HEK293 (cell line): ENCODE measurements at regions not wholly inside any gene's neighbourhood (a gene's known extent, or its start where the extent isn't known, plus 50 kb on each side); places are given as distances from the start of the nearest gene placed in this dataset.

Experiments
- CTCF ChIA-PET: fragments of 350-600 bp; formaldehyde crosslinking; extraction: SDS; loops from one replicate; lab custom pipeline; 2021; ENCODE audit warnings: antibody characterized with exemption; lab: Yijun Ruan, JAX
- POLR2A ChIA-PET: fragments of 300-600 bp; formaldehyde crosslinking; extraction: SDS; loops from one replicate; lab custom pipeline; 2020; ENCODE audit warnings: antibody characterized with exemption, inconsistent platforms; lab: Yijun Ruan, JAX
- H3K27ac ChIP-seq: fragments of 200-500 bp; sonication (Bioruptor generic); 2 replicates; pipeline ENCODE4 v1.5.1; 2014; ENCODE audit warnings: low read depth, low read length, control low read depth, inconsistent platforms; ENCODE audit errors: extremely low read depth
- H3K36me3 ChIP-seq, 2 experiments: fragments of 200-500 bp in 1 of 2; sonication (Bioruptor generic) in 1 of 2; 1 replicate in 1 of 2; 2 replicates in 1 of 2; pipeline ENCODE4 v1.5.1; 2014 to 2017; ENCODE audit warnings: inconsistent platforms in 2 of 2, low read length in 2 of 2; ENCODE audit not compliant: control insufficient read depth in 2 of 2, insufficient read depth in 1 of 2
- H3K4me1 ChIP-seq: fragments of 200-500 bp; sonication (Bioruptor generic); 2 replicates; pipeline ENCODE4 v1.5.1; 2014; ENCODE audit warnings: mild to moderate bottlenecking, low read length, inconsistent platforms; ENCODE audit not compliant: control insufficient read depth, insufficient read depth
- H3K4me3 ChIP-seq: 2 replicates; pipeline ENCODE4 v1.5.1; 2011; ENCODE audit warnings: low read depth, mild to moderate bottlenecking, control low read depth, low read length, moderate library complexity
- H3K9me3 ChIP-seq: fragments of 200-500 bp; sonication (Bioruptor generic); 2 replicates; pipeline ENCODE4 v1.5.1; 2014; ENCODE audit warnings: low read depth, low read length, inconsistent platforms; ENCODE audit not compliant: control insufficient read depth, insufficient read depth
- GFI1B ChIP-seq: fragments of 450-650 bp; formaldehyde crosslinking; IDR thresholded peaks from 2 replicates; pipeline ENCODE4 v1.5.1; 2016; ENCODE audit warnings: missing biosample characterization, missing genetic modification characterization
- GLIS2 ChIP-seq: fragments of 450-650 bp; formaldehyde crosslinking; IDR thresholded peaks from 2 replicates; pipeline ENCODE4 v1.5.1; 2016; ENCODE audit warnings: missing biosample characterization, missing genetic modification characterization
- INSM2 ChIP-seq: fragments of 450-650 bp; formaldehyde crosslinking; IDR thresholded peaks from 2 replicates; pipeline ENCODE4 v1.5.1; 2016; ENCODE audit warnings: missing biosample characterization, missing genetic modification characterization
- KLF1 ChIP-seq: fragments of 450-650 bp; formaldehyde crosslinking; IDR thresholded peaks from 2 replicates; pipeline ENCODE4 v1.5.1; 2016; ENCODE audit warnings: missing biosample characterization, missing genetic modification characterization
- MYNN ChIP-seq: fragments of 450-650 bp; formaldehyde crosslinking; IDR thresholded peaks from 2 replicates; pipeline ENCODE4 v1.5.1; 2016; ENCODE audit warnings: missing biosample characterization, missing genetic modification characterization, borderline replicate concordance
- OSR2 ChIP-seq: fragments of 450-650 bp; formaldehyde crosslinking; IDR thresholded peaks from 2 replicates; pipeline ENCODE4 v1.5.1; 2016; ENCODE audit warnings: missing biosample characterization, missing genetic modification characterization
- ZBTB48 ChIP-seq: fragments of 450-650 bp; formaldehyde crosslinking; IDR thresholded peaks from 2 replicates; pipeline ENCODE4 v1.5.1; 2016; ENCODE audit warnings: missing biosample characterization, missing genetic modification characterization
- ZFP41 ChIP-seq: fragments of 450-650 bp; formaldehyde crosslinking; IDR thresholded peaks from 2 replicates; pipeline ENCODE4 v1.5.1; 2016; ENCODE audit warnings: missing biosample characterization, missing genetic modification characterization, borderline replicate concordance
- ZNF121 ChIP-seq: fragments of 450-650 bp; formaldehyde crosslinking; IDR thresholded peaks from 2 replicates; pipeline ENCODE4 v1.5.1; 2016; ENCODE audit warnings: missing biosample characterization, missing genetic modification characterization
- ZNF211 ChIP-seq: fragments of 450-650 bp; formaldehyde crosslinking; IDR thresholded peaks from 2 replicates; pipeline ENCODE4 v1.5.1; 2016; ENCODE audit warnings: low read depth, missing biosample characterization, missing genetic modification characterization
- ZNF24 ChIP-seq: fragments of 450-650 bp; formaldehyde crosslinking; IDR thresholded peaks from 2 replicates; pipeline ENCODE4 v1.5.1; 2016; ENCODE audit warnings: missing biosample characterization, missing genetic modification characterization
- ZNF341 ChIP-seq: fragments of 450-650 bp; formaldehyde crosslinking; IDR thresholded peaks from 2 replicates; pipeline ENCODE4; 2016; ENCODE audit warnings: low read depth, missing biosample characterization, missing genetic modification characterization
- ZNF354C ChIP-seq: fragments of 450-650 bp; formaldehyde crosslinking; IDR thresholded peaks from 2 replicates; pipeline ENCODE4 v1.5.1; 2016; ENCODE audit warnings: missing biosample characterization, missing genetic modification characterization, low read depth, borderline replicate concordance
- ZNF37A ChIP-seq: fragments of 450-650 bp; IDR thresholded peaks from 2 replicates; pipeline ENCODE4 v1.5.1; 2018; ENCODE audit warnings: missing biosample characterization, missing genetic modification characterization
- ZNF645 ChIP-seq: fragments of 450-650 bp; formaldehyde crosslinking; IDR thresholded peaks from 2 replicates; pipeline ENCODE4; 2016; ENCODE audit warnings: missing biosample characterization, missing genetic modification characterization
- ZNF747 ChIP-seq: fragments of 450-650 bp; formaldehyde crosslinking; IDR thresholded peaks from 2 replicates; pipeline ENCODE4 v1.5.1; 2016; ENCODE audit warnings: missing biosample characterization, missing genetic modification characterization
- ZNF768 ChIP-seq: fragments of 450-650 bp; formaldehyde crosslinking; IDR thresholded peaks from 2 replicates; pipeline ENCODE4 v1.5.1; 2018; ENCODE audit warnings: missing biosample characterization, mild to moderate bottlenecking, missing genetic modification characterization
- ZNF843 ChIP-seq: fragments of 450-650 bp; formaldehyde crosslinking; IDR thresholded peaks from 2 replicates; pipeline ENCODE4 v1.5.1; 2016; ENCODE audit warnings: missing biosample characterization, missing genetic modification characterization
- ZSCAN4 ChIP-seq: fragments of 450-650 bp; formaldehyde crosslinking; IDR thresholded peaks from 2 replicates; pipeline ENCODE4 v1.5.1; 2017; ENCODE audit warnings: missing biosample characterization, missing genetic modification characterization

GRCh38 chr20:4545526-4545925 is 140.7 kb upstream of the PRNP start:
- no peaks in the 10 kb centered on the region for H3K4me1 ChIP-seq
- no peak for TF ChIP-seq ZNF768
- TF ChIP-seq, all 188 proteins: peak for 0
- POLR2A ChIA-PET: no interaction called here
- CTCF ChIA-PET: no interaction called here
- no peaks in the 10 kb centered on the region for H3K9me3 ChIP-seq
- H3K36me3 ChIP-seq: no peaks in the 10 kb centered on the region
- no peak overlapping the region for H3K27ac ChIP-seq
- no peak overlapping the region for H3K4me3 ChIP-seq

- H3K4me3 ChIP-seq: no peak overlapping the region
- ChIA-PET POLR2A (no interaction called here), CTCF (no interaction called here)
- no peak overlapping the region for H3K27ac ChIP-seq
- no peaks in the 10 kb centered on the region for H3K36me3 ChIP-seq
- TF ChIP-seq ZNF341 (no peak), ZNF354C (tag by site-specific recombination) (no peak), ZNF747 (tag by site-specific recombination) (no peak), GLIS2 (tag by site-specific recombination) (no peak), KLF1 (tag by site-specific recombination) (no peak), MYNN (tag by site-specific recombination) (no peak)
- no peaks in the 10 kb centered on the region for H3K9me3 ChIP-seq
- no peaks in the 10 kb centered on the region for H3K4me1 ChIP-seq
Measured at GRCh38 chr20:4544765-4545164, 141.5 kb upstream of the PRNP start.

GRCh38 chr20:4542270-4542669 is 144.0 kb upstream of the PRNP start:
- Histone ChIP-seq H3K4me1 (no peaks in the 10 kb centered on the region), H3K4me3 (no peak overlapping the region), H3K9me3 (no peaks in the 10 kb centered on the region), H3K27ac (no peak overlapping the region), H3K36me3 (no peaks in the 10 kb centered on the region)
- ChIA-PET CTCF (interaction anchor here (0.5 to 0.7 kb wide), 2 partner anchors 22 to 36 kb away, joined by 3 read pairs; no protein-coding TSS in a partner anchor), POLR2A (no interaction called here)
- TF ChIP-seq INSM2 (tag by site-specific recombination) (no peak), ZSCAN4 (tag by site-specific recombination) (no peak), ZNF211 (no peak), ZBTB48 (tag by site-specific recombination) (no peak), ZFP41 (tag by site-specific recombination) (no peak), ZNF645 (tag by site-specific recombination) (no peak), ZNF843 (tag by site-specific recombination) (no peak), ZNF121 (no peak), ZNF24 (tag by site-specific recombination) (no peak), OSR2 (tag by site-specific recombination) (no peak), ZNF37A (tag by site-specific recombination) (no peak), GFI1B (tag by site-specific recombination) (no peak)
